Common myeloid progenitor, CD34-positive (primary cell): ENCODE measurements at regions not wholly inside any gene's neighbourhood (a gene's known extent, or its start where the extent isn't known, plus 50 kb on each side); places are given as distances from the start of the nearest gene placed in this dataset.
"Not testable (repeated sequence)": the region's sequence is repeated elsewhere in the genome, so short reads cannot be mapped to it uniquely, and the experiment has no call there.

ENCODE experiments used
- CTCF ChIA-PET: fragments of 350-600 bp; sonication (Branson Sonifier 250); formaldehyde crosslinking; loops from one replicate; lab custom pipeline; 2021; ENCODE audit warnings: antibody characterized with exemption; lab: Charles Lee
- POLR2A ChIA-PET: fragments of 350-600 bp; sonication (Branson Sonifier 250); formaldehyde crosslinking; loops from one replicate; lab custom pipeline; 2021; ENCODE audit warnings: antibody characterized with exemption; lab: Charles Lee
- DNase-seq, 3 donors: peaks; one replicate each; pipeline versions ENCODE4 v3.0.0 to v3.0.0-alpha.2; 2013
- H3K27ac ChIP-seq, 2 experiments: 1 replicate in 1 of 2; 2 replicates in 1 of 2; pipeline ENCODE4 v1.7.0; 2013; ENCODE audit warnings: inconsistent platforms in 2 of 2, low read length in 2 of 2, mild to moderate bottlenecking in 2 of 2, low read depth in 1 of 2, moderate library complexity in 1 of 2; ENCODE audit not compliant: severe bottlenecking in 2 of 2, insufficient read depth in 1 of 2, poor library complexity in 1 of 2
- H3K27me3 ChIP-seq, 5 experiments: replicated peaks in 2 of 5; 1 replicate in 3 of 5; 2 replicates in 2 of 5; pipeline versions ENCODE4 v1.6.1 to v1.7.0; 2013; ENCODE audit warnings: low read length in 4 of 5, mild to moderate bottlenecking in 2 of 5, moderate library complexity in 2 of 5, inconsistent platforms in 1 of 5; ENCODE audit not compliant: insufficient read depth in 5 of 5, control insufficient read depth in 4 of 5
- H3K36me3 ChIP-seq, 4 experiments: 1 replicate in 2 of 4; 2 replicates in 2 of 4; pipeline versions ENCODE4 v1.6.1 to v1.7.0; 2013; ENCODE audit warnings: low read length in 3 of 4, control low read depth in 1 of 4, mild to moderate bottlenecking in 1 of 4; ENCODE audit not compliant: control insufficient read depth in 4 of 4, insufficient read depth in 4 of 4
- H3K4me1 ChIP-seq, 4 experiments: 1 replicate in 3 of 4; 2 replicates in 1 of 4; pipeline versions ENCODE4 v1.6.1 to v1.7.1; 2013; ENCODE audit warnings: low read length in 3 of 4, mild to moderate bottlenecking in 3 of 4, control low read depth in 1 of 4, inconsistent platforms in 1 of 4, moderate library complexity in 1 of 4; ENCODE audit not compliant: control insufficient read depth in 4 of 4, insufficient read depth in 4 of 4; ENCODE audit errors: control extremely low read depth in 1 of 4
- H3K4me3 ChIP-seq, 7 experiments: 1 replicate in 4 of 7; 2 replicates in 3 of 7; pipeline versions ENCODE4 v1.5.1 to v1.7.0; 2013; ENCODE audit warnings: mild to moderate bottlenecking in 7 of 7, low read length in 6 of 7, moderate library complexity in 6 of 7, inconsistent platforms in 2 of 7, low read depth in 2 of 7, control low read depth in 1 of 7; ENCODE audit not compliant: insufficient read depth in 4 of 7, control insufficient read depth in 1 of 7; ENCODE audit errors: extremely low read depth in 1 of 7
- H3K9me3 ChIP-seq, 5 experiments: 1 replicate in 4 of 5; 2 replicates in 1 of 5; pipeline versions ENCODE4 v1.6.1 to v1.7.1; 2013; ENCODE audit warnings: low read length in 4 of 5, mild to moderate bottlenecking in 2 of 5, inconsistent platforms in 1 of 5, low read depth in 1 of 5, moderate library complexity in 1 of 5; ENCODE audit not compliant: control insufficient read depth in 4 of 5, insufficient read depth in 2 of 5; ENCODE audit errors: control extremely low read depth in 1 of 5
- WGBS: methylation state at CpG from one replicate; pipeline ENCODE4 v1.1.5; 2013; ENCODE audit not compliant: insufficient coverage; 5-methylcytosine and 5-hydroxymethylcytosine counted together

- Histone ChIP-seq H3K27me3 (no peaks in the 10 kb centered on the region), H3K27ac (no peak overlapping the region), H3K9me3 (no peaks in the 10 kb centered on the region), H3K36me3 (no peaks in the 10 kb centered on the region), H3K4me1 (peaks cover 6 to 19% (median 11%) of the 10 kb centered on the region in 4 experiments), H3K4me3 (no peak overlapping the region)
- POLR2A ChIA-PET = no interaction called here
- 100% methylated on average over 1 of the region's 2 CpGs for WGBS
- DNase-seq = no peak
- CTCF ChIA-PET = no interaction called here
Observed at GRCh38 chr10:3654496-3654895, 130.5 kb downstream of the KLF6 start.

- CTCF ChIA-PET, H3K27ac ChIP-seq, H3K27me3 ChIP-seq, DNase-seq, H3K36me3 ChIP-seq, POLR2A ChIA-PET, H3K9me3 ChIP-seq: not testable (repeated sequence)
- Histone ChIP-seq H3K4me3 (peak overlapping the region in 3 of 7 experiments; percentile 20 to 52 (median 28)), H3K4me1 (peaks cover 6 to 19% (median 11%) of the 10 kb centered on the region in 4 experiments)
- 50% methylated on average over 2 of the region's 2 CpGs for WGBS
Observed at GRCh38 chr10:3653303-3653702, 131.7 kb downstream of the KLF6 start.

- H3K4me3 ChIP-seq = peak overlapping the region in 3 of 7 experiments; percentile 20 to 52 (median 28)
- H3K27me3 ChIP-seq = no peaks in the 10 kb centered on the region
- DNase-seq = peak in 2 of 3 donors; percentile 19 to 63
- ChIA-PET POLR2A (no interaction called here), CTCF (no interaction called here)
- no peak overlapping the region for H3K27ac ChIP-seq
- H3K36me3 ChIP-seq = no peaks in the 10 kb centered on the region
- H3K9me3 ChIP-seq = no peaks in the 10 kb centered on the region
- WGBS = 19% methylated on average over 10 of the region's 13 CpGs
- H3K4me1 ChIP-seq = peaks cover 6 to 19% (median 11%) of the 10 kb centered on the region in 4 experiments
Observed at GRCh38 chr10:3652886-3653285, 132.1 kb downstream of the KLF6 start.

GRCh38 chr10:3651969-3652653, 132.9 kb downstream of the KLF6 start:
- Histone ChIP-seq H3K36me3 (no peaks in the 10 kb centered on the region), H3K27me3 (no peaks in the 10 kb centered on the region), H3K9me3 (no peaks in the 10 kb centered on the region), H3K27ac (no peak overlapping the region), H3K4me1 (peaks cover 6 to 19% (median 11%) of the 10 kb centered on the region in 4 experiments), H3K4me3 (no peak overlapping the region)
- 100% methylated on average over 6 of the region's 6 CpGs for WGBS
- CTCF ChIA-PET = no interaction called here
- no peak for DNase-seq
- POLR2A ChIA-PET = no interaction called here

GRCh38 chr10:3648576-3648975, 136.4 kb downstream of the KLF6 start:
- Histone ChIP-seq H3K27me3 (no peaks in the 10 kb centered on the region), H3K9me3 (no peaks in the 10 kb centered on the region), H3K36me3 (no peaks in the 10 kb centered on the region), H3K4me3 (no peak overlapping the region), H3K4me1 (no peaks in the 10 kb centered on the region), H3K27ac (no peak overlapping the region)
- WGBS = 90% methylated on average over 6 of the region's 6 CpGs
- ChIA-PET CTCF (no interaction called here), POLR2A (no interaction called here)
- no peak for DNase-seq

- 91% methylated on average over 6 of the region's 6 CpGs for WGBS
- Histone ChIP-seq H3K27me3 (no peaks in the 10 kb centered on the region), H3K36me3 (no peaks in the 10 kb centered on the region), H3K9me3 (no peaks in the 10 kb centered on the region), H3K27ac (no peak overlapping the region), H3K4me3 (no peak overlapping the region), H3K4me1 (no peaks in the 10 kb centered on the region)
- ChIA-PET CTCF (no interaction called here), POLR2A (no interaction called here)
- no peak for DNase-seq
Observed at GRCh38 chr10:3648170-3648569, 136.8 kb downstream of the KLF6 start.

- no peak for DNase-seq
- H3K4me1 ChIP-seq = no peaks in the 10 kb centered on the region
- H3K4me3 ChIP-seq = no peak overlapping the region
- no peaks in the 10 kb centered on the region for H3K36me3 ChIP-seq
- ChIA-PET POLR2A (no interaction called here), CTCF (no interaction called here)
- H3K27ac ChIP-seq = no peak overlapping the region
- no peaks in the 10 kb centered on the region for H3K27me3 ChIP-seq
- no peaks in the 10 kb centered on the region for H3K9me3 ChIP-seq
- 94% methylated on average over 8 of the region's 8 CpGs for WGBS
Observed at GRCh38 chr10:3647074-3647473, 137.9 kb downstream of the KLF6 start.
